ENCODE measurements at regions not wholly inside any gene's neighbourhood (a gene's known extent, or its start where the extent isn't known, plus 50 kb on each side); places are given as distances from the start of the nearest gene placed in this dataset.

- no peak for TF ChIP-seq POLR2AphosphoS5 (IDR thresholded peaks at IDR 0.05; ENCODE audit: low read depth, low read length)
- no peak for TF ChIP-seq TAF1 (IDR thresholded peaks at IDR 0.05; ENCODE audit: borderline replicate concordance, low read depth, low read length)
- TF ChIP-seq POLR2A (IDR thresholded peaks at IDR 0.05; ENCODE audit: low read depth, low read length), result no peak
- FAIRE-seq (no peak), DNase-seq (ENCODE audit: insufficient read length) (no peak)
Observed at GRCh38 chr6:90712114-90712513, 125.2 kb upstream of the MAP3K7 start.

GRCh38 chr6:90709431-90709996 is 122.6 kb upstream of the MAP3K7 start:
- FAIRE-seq, result no peak
- TF ChIP-seq TAF1 (IDR thresholded peaks at IDR 0.05; ENCODE audit: borderline replicate concordance, low read depth, low read length), result no peak
- no peak for TF ChIP-seq POLR2AphosphoS5 (IDR thresholded peaks at IDR 0.05; ENCODE audit: low read depth, low read length)
- TF ChIP-seq POLR2A (IDR thresholded peaks at IDR 0.05; ENCODE audit: low read depth, low read length), result no peak
- DNase-seq (ENCODE audit: insufficient read length), result no peak

- no peak for TF ChIP-seq POLR2AphosphoS5 (IDR thresholded peaks at IDR 0.05; ENCODE audit: low read depth, low read length)
- FAIRE-seq, result no peak
- no peak for DNase-seq (ENCODE audit: insufficient read length)
Observed at GRCh38 chr6:90708206-90708737, 121.4 kb upstream of the MAP3K7 start.

- DNase-seq (ENCODE audit: insufficient read length) (no peak), FAIRE-seq (no peak)
- no peak for TF ChIP-seq POLR2AphosphoS5 (IDR thresholded peaks at IDR 0.05; ENCODE audit: low read depth, low read length)
Observed at GRCh38 chr6:90707246-90707645, 120.4 kb upstream of the MAP3K7 start.

GRCh38 chr6:90703336-90703735 is 116.5 kb upstream of the MAP3K7 start:
- FAIRE-seq (no peak), DNase-seq (ENCODE audit: insufficient read length) (no peak)
- TF ChIP-seq TAF1 (IDR thresholded peaks at IDR 0.05; ENCODE audit: borderline replicate concordance, low read depth, low read length) (no peak), POLR2A (IDR thresholded peaks at IDR 0.05; ENCODE audit: low read depth, low read length) (no peak), POLR2AphosphoS5 (IDR thresholded peaks at IDR 0.05; ENCODE audit: low read depth, low read length) (no peak)

- no peak for FAIRE-seq
- no peak for TF ChIP-seq POLR2A (IDR thresholded peaks at IDR 0.05; ENCODE audit: low read depth, low read length)
- TF ChIP-seq TAF1 (IDR thresholded peaks at IDR 0.05; ENCODE audit: borderline replicate concordance, low read depth, low read length), result no peak
- no peak for DNase-seq (ENCODE audit: insufficient read length)
Observed at GRCh38 chr6:90701926-90702325, 115.1 kb upstream of the MAP3K7 start.

GRCh38 chr6:90701146-90701781 is 114.4 kb upstream of the MAP3K7 start:
- TF ChIP-seq POLR2A (IDR thresholded peaks at IDR 0.05; ENCODE audit: low read depth, low read length), result no peak
- no peak for TF ChIP-seq TAF1 (IDR thresholded peaks at IDR 0.05; ENCODE audit: borderline replicate concordance, low read depth, low read length)
- TF ChIP-seq POLR2AphosphoS5 (IDR thresholded peaks at IDR 0.05; ENCODE audit: low read depth, low read length), result no peak
- FAIRE-seq (peak; percentile 14), DNase-seq (ENCODE audit: insufficient read length) (no peak)

GRCh38 chr6:90695316-90695715 is 108.4 kb upstream of the MAP3K7 start:
- no peak for TF ChIP-seq POLR2AphosphoS5 (IDR thresholded peaks at IDR 0.05; ENCODE audit: low read depth, low read length)
- no peak for TF ChIP-seq POLR2A (IDR thresholded peaks at IDR 0.05; ENCODE audit: low read depth, low read length)
- no peak for TF ChIP-seq TAF1 (IDR thresholded peaks at IDR 0.05; ENCODE audit: borderline replicate concordance, low read depth, low read length)
- FAIRE-seq (no peak), DNase-seq (ENCODE audit: insufficient read length) (no peak)

- no peak for TF ChIP-seq POLR2AphosphoS5 (IDR thresholded peaks at IDR 0.05; ENCODE audit: low read depth, low read length)
- TF ChIP-seq TAF1 (IDR thresholded peaks at IDR 0.05; ENCODE audit: borderline replicate concordance, low read depth, low read length), result no peak
- TF ChIP-seq POLR2A (IDR thresholded peaks at IDR 0.05; ENCODE audit: low read depth, low read length), result no peak
- no peak for DNase-seq (ENCODE audit: insufficient read length)
- no peak for FAIRE-seq
Observed at GRCh38 chr6:90694802-90695201, 107.9 kb upstream of the MAP3K7 start.

GRCh38 chr6:90691823-90692222 is 105.0 kb upstream of the MAP3K7 start:
- no peak for DNase-seq (ENCODE audit: insufficient read length)
- TF ChIP-seq POLR2A (IDR thresholded peaks at IDR 0.05; ENCODE audit: low read depth, low read length) (no peak), POLR2AphosphoS5 (IDR thresholded peaks at IDR 0.05; ENCODE audit: low read depth, low read length) (no peak), TAF1 (IDR thresholded peaks at IDR 0.05; ENCODE audit: borderline replicate concordance, low read depth, low read length) (no peak)
- FAIRE-seq, result no peak

- FAIRE-seq, result no peak
Observed at GRCh38 chr6:90689172-90689571, 102.3 kb upstream of the MAP3K7 start.

GRCh38 chr6:90687775-90688380 is 101.0 kb upstream of the MAP3K7 start:
- no peak for FAIRE-seq
- no peak for DNase-seq (ENCODE audit: insufficient read length)
- TF ChIP-seq TAF1 (IDR thresholded peaks at IDR 0.05; ENCODE audit: borderline replicate concordance, low read depth, low read length), result no peak
- no peak for TF ChIP-seq POLR2A (IDR thresholded peaks at IDR 0.05; ENCODE audit: low read depth, low read length)
- TF ChIP-seq POLR2AphosphoS5 (IDR thresholded peaks at IDR 0.05; ENCODE audit: low read depth, low read length), result no peak

More at GRCh38 chr6:90689172-90689571, 102.3 kb upstream of the MAP3K7 start:
- no peak for DNase-seq (ENCODE audit: insufficient read length)
- TF ChIP-seq TAF1 (IDR thresholded peaks at IDR 0.05; ENCODE audit: borderline replicate concordance, low read depth, low read length), result no peak
- TF ChIP-seq POLR2A (IDR thresholded peaks at IDR 0.05; ENCODE audit: low read depth, low read length), result no peak
- no peak for TF ChIP-seq POLR2AphosphoS5 (IDR thresholded peaks at IDR 0.05; ENCODE audit: low read depth, low read length)
